ENCODE measurements at regions not wholly inside any gene's neighbourhood (a gene's known extent, or its start where the extent isn't known, plus 50 kb on each side); places are given as distances from the start of the nearest gene placed in this dataset.

DNA sequence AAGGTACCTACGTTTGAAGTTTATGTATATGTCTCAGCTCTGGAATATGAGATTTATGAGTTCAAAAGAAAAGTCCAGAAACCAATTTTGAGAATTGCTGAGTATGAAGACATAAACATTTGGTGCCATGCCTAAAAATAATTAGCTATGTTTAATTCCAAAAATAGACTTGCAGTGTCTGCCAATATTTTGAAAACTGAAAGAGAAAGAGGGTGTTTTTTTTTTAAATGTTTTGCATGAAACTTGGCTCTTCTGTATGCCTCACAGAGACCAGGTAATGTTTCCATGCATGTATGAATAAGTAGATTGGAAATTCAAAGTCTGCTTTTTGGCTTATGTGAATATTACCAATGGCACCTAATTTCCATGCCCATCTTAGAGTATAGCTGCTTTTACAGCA lies 634.4 kb upstream of the C9orf72 start:
- DNase-seq (ENCODE audit: low read depth): no peak

- DNase-seq (ENCODE audit: low read depth): no peak
Observed at GRCh38 chr9:28209130-28209529, 635.8 kb upstream of the C9orf72 start.

DNA sequence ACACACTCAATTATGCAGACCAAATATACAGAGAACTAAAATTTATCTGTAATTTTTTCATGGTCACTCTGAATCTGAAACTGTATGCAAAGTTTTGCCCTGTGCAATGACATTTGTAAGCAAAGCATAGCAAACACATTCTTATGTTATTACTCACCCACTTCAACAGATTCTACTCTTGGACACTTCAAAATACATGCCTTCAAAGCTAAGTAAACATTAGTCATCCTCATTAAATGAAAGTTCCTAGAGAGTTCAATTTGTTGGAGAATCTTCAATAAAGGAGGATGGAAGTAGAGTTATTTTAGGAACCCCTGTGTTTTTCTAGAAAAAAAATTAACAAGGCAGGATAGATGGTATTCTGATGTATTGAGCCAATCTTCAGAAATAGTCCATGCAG lies 639.7 kb upstream of the C9orf72 start:
- peak; percentile 31 for DNase-seq (ENCODE audit: low read depth)

GRCh38 chr9:28215536-28216299 lies 642.4 kb upstream of the C9orf72 start:
- DNase-seq (ENCODE audit: low read depth): no peak

DNA sequence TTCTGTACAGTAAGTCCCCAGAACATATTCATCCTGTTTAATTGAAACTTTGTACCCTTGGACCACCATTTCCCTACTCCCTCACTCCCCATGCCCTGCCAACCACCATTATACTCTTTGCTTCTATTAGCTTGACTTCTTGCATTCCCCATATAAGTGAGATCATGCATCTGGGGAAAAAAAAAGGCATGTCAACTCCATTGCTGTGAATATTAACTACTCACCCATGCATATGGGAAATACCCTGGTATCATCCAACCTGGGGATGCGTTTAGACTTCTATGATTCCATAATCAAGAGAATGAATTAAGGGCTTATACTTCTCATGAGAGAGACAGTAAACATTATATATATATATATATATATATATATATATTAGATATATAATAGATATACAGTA lies 659.4 kb upstream of the C9orf72 start:
- no peak for DNase-seq (ENCODE audit: low read depth)

DNA sequence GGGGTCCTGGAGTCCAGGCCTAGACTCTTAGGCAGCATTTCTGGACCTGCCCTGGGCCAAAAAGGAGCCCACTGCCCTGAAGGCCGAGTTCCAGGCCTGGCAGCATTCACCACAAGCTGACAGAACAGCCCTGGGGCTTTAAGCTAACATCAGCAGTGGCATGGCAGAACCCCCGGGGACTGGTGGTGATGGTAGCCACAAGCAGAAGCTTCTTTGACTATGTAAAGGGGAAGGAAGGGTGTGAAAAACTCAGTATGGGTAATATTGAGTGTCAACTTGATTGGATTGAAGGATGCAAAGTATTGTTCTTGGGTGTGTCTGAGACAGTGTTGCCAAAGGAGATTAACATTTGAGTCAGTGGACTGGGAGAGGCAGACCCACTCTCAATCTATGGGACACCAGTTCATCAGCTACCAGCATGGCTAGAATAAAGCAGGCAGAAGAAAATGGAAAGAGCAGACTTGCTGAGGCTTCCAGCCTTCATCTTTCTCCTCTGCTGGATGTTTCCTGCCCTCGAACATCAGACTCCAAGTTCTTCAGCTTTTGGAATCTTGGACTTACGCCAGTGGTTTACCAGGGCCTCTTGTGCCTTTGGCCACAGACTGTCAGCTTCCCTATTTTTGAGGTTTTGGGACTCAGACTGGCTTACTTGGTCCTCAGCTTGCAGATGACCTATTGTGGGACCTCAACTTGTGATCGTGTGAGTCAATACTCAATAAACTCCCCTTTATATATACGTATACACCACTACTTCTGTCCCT lies 661.0 kb upstream of the C9orf72 start:
- DNase-seq (ENCODE audit: low read depth): no peak

DNA sequence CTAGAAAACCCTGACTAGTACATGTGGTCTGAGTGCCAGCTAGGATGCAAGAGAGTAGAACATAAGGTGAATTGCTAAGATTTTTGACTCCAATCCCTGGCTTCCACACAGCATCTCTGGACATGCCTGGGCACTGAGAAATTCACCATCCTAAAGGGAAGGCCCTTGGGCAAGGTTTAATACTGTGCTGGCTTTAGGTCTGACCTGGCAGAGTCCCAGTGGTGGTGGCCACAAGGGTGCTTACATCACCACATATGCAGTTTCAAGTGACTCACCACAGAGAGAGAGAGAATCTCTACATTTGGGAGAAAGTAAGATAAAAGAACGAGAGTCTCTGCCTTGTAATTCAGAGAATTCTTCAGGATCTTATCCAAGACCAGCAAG lies 661.6 kb upstream of the C9orf72 start:
- peak; percentile 43 for DNase-seq (ENCODE audit: low read depth)

DNA sequence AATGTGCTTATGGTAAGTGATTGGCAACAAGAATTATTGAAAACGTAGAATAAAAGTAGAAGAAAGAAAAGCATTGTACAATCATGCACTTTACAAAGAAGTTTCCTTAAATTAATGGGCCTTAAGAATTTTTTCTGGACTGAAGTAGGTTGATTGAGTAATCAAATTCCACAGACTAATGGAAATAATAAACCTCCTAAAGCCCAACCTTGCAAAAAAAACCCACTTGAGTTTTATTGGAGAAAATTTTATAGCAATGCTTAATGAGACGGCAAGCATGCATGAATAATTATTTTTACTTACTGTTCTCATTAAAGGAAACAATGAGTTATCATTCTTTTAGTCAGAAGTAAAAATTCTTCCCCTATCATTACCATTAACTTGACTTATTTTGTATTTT lies 676.1 kb upstream of the C9orf72 start:
- DNase-seq (ENCODE audit: low read depth): no peak

DNA sequence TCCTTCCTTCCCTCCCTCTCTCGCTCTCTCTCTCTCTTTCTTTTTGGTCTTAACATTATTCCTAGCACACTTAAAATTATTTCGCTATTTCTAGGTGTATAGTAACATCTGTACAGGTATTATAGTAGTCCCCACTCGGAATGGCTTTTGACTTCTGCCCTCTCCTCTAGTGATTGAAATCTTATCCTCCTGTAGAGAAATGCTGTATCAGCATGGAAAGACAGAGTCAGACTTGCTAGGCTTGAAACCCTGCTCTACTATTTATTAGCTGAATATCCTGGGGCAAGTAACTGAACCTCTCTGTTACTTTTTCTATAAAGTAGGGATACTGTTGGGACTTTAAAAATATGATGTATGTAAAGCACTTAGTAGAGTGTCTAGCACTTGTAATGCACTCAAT lies 681.9 kb upstream of the C9orf72 start:
- no peak for DNase-seq (ENCODE audit: low read depth)

DNA sequence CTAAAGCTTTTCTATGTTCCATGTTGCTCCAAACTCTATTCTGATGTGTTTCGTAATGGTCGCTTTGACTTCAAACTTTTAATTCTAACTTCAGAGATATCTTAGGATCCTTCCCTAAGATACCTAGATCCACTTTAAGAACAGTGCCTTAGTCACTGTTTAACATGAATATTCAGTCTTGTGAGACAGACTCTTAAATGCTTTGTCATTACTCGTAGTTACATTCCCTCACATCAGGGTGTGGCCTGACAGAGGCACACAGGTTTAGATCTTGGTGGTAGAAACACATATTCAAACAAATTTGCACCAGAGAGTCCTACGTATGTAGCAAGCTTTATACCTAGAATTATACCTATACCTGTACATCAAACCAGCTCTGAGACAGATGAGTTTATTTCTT lies 687.0 kb upstream of the C9orf72 start:
- DNase-seq (ENCODE audit: low read depth): no peak

DNA sequence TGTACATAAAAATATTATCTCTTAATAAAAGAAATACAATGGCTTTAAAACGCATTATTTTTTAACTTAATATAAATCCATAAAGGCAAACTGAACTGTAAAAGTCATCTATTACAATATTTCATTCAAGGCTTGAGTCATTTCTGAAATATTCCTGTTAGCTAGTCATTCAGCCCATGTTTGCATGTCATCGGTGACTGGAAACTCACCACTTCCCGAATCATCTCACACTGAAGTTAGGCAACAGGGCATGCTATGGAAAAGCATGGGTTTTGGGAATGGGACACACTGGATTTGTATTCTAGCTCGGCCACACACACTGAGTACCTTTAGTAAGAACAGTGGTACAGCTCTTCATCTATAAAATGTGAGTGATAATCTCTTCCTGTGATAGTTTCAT lies 691.1 kb upstream of the C9orf72 start:
- peak; percentile 68 for DNase-seq (ENCODE audit: low read depth)

- DNase-seq (ENCODE audit: low read depth): no peak
Observed at GRCh38 chr9:28267351-28267750, 694.1 kb upstream of the C9orf72 start.

- DNase-seq (ENCODE audit: low read depth): no peak
Observed at GRCh38 chr9:28270156-28270555, 696.9 kb upstream of the C9orf72 start.

GRCh38 chr9:28272127-28272526 lies 698.8 kb upstream of the C9orf72 start:
- DNase-seq (ENCODE audit: low read depth): no peak

DNA sequence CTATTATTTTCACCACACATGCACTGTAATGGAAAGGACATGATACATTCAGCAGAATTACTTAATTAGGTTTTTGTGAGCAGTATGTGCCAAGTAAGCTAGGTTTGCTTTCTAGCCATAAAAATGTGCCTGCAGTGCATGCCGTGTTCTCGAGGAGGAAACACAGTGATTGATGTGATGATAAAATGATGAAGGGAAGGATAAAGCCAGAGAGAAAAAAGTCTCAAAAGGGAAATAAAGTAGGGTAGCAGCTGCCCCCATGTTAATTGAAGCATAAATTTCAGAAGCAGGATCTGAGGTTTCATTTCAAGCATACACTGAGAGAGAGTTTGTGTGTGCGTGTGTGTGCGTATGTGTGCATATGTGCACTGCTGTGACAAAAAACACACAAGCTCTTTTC lies 714.2 kb upstream of the C9orf72 start:
- no peak for DNase-seq (ENCODE audit: low read depth)

- no peak for DNase-seq (ENCODE audit: low read depth)
Observed at GRCh38 chr9:28289746-28290145, 716.5 kb upstream of the C9orf72 start.

DNA sequence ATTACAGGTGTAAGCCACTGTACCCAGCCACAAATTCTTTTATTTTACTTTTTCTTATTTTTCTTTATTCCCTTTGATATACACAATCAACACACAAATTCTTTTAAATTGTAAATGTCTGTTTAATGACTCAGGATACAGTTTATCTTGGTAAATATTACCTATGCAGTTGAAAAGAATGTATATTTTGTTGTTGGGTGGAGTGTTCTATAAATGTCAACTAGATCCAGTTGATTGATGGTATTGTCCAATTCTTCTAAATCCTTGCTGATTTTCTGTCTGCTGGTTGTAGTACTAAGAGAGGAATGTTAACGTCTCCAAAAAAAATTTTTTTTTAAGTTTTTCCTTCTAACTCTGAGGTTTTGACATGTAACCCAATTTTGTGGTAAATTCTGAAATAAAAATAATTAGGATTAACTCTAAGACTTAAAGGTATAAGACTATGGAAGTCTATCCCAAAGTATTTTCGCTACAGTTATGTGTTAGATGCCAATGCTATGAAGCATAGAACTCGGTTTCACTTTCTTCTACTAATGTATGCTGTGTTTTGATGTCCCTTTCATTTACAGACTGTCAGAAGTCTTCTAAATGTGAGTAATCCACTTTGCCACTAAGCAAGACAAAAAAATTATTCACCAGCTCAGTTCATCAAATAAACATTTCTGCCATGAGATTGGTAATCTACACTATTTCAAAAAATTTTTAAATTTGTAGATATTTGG lies 720.2 kb upstream of the C9orf72 start:
- no peak for DNase-seq (ENCODE audit: low read depth)

GRCh38 chr9:28301281-28301680 lies 728.0 kb upstream of the C9orf72 start:
- DNase-seq (ENCODE audit: low read depth): peak; percentile 0

- DNase-seq (ENCODE audit: low read depth): no peak
Observed at GRCh38 chr9:28317745-28318144, 744.5 kb upstream of the C9orf72 start.

DNA sequence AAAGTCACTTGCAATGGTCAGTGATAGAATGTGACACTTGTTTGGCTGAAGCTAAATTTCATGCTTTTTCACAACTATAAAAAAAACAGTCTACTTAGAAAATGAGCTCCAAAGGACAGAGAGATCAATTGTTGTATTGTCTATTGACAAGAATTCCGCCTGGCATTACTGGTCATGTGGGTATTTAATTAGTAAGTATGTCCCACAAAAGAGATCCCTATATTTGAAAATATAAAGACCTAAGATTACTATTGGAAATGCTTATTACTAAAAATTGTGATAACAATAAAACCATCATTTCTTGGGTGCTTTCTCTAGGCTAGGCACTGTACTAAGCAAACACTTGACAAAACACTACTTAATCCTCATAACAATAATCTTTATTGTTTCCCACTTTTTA lies 745.2 kb upstream of the C9orf72 start:
- DNase-seq (ENCODE audit: low read depth): no peak

- DNase-seq (ENCODE audit: low read depth): no peak
Observed at GRCh38 chr9:28319981-28320380, 746.7 kb upstream of the C9orf72 start.

DNA sequence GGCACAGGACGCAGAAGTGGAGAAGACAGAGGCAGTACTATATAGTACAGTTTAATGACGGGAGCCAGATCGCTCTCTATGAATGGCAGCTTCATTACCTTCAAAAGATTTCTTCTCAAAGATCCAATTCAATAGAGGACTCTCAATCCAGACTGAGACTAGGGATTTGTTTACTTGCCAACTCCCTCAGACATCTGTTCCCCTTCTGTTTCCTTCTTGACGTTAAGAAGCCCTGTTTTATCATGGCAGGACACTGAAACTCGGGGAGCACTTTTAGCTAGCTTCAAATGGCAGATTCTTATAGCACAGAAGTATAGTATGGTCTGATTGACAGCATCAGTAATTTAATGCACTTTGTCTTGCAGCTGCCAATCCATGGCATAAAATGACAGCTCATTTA lies 747.3 kb upstream of the C9orf72 start:
- no peak for DNase-seq (ENCODE audit: low read depth)

- DNase-seq (ENCODE audit: low read depth): no peak
Observed at GRCh38 chr9:28329323-28329722, 756.0 kb upstream of the C9orf72 start.

Data from stromal cell of bone marrow (primary cell).